GM19099 (cell line): ENCODE measurements at regions not wholly inside any gene's neighbourhood (a gene's known extent, or its start where the extent isn't known, plus 50 kb on each side); places are given as distances from the start of the nearest gene placed in this dataset.

Source experiments
- POLR2A ChIP-seq: IDR thresholded peaks from 3 replicates; pipeline ENCODE4 v1.6.1; 2011; ENCODE audit warnings: low read depth; ENCODE audit not compliant: insufficient read length; ENCODE audit errors: extremely low read depth

- TF ChIP-seq POLR2A, result no peak
Measured at GRCh38 chr5:165083394-165083793, 1578.0 kb downstream of the MAT2B start.

GRCh38 chr5:165086465-165086864, 1581.0 kb downstream of the MAT2B start:
- no peak for TF ChIP-seq POLR2A

DNA sequence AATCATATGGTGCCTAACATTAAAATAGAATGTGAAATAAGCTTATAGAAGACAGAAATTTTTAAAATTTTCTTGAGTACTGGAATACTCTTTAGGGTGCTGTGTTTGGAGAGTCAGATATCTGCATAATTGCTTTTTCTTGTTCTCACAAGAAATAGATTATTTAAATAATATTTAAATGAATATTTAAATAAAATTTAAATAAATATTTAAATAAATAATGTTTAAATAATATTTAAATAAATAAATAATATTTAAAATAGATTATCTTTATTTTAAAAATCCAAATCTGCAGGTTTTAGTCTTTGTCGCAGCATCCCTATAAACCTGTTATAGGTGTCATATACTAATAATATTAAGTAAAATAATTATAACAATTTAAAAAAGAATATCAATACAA, 1589.4 kb downstream of the MAT2B start:
- no peak for TF ChIP-seq POLR2A

GRCh38 chr5:165101709-165102108, 1596.3 kb downstream of the MAT2B start:
- no peak for TF ChIP-seq POLR2A

DNA sequence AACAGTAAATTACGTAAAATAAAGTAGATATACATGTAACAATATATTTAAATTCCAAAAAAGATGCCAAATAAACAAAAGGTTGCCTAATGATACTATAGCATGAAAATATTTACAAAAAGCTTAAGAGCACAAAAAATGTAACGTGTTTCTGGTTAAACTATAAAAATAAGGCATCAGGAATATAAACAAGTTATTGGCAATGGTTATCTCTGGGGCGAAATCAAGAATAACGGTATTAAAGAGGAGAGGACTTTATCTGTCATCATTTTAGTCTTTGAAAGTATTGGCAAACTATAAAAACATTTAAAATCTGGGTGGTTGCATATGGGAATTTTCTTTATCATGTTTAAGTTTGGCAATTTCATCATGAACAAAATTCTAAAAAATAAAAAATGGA, 1599.2 kb downstream of the MAT2B start:
- TF ChIP-seq POLR2A, result no peak

- TF ChIP-seq POLR2A, result no peak
Measured at GRCh38 chr5:165108809-165109208, 1603.4 kb downstream of the MAT2B start.

DNA sequence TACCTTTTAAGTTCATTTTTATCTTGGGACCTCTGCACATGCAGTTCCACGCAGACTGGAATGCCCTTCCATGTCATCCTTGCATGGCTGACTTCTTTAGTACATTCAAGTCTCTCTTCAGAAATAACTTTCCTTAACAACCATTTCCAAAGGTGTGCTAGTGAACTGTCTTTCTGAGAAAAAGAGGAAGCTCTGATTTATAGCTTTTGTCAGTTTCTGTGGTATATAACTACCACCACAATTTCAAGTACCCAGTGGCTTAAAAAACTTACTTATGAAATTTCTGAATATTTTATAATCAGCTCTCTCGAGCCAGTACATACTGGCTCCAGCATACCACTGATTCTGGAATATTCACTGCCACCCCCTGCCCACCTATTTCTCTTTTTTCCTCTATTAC, 1613.8 kb downstream of the MAT2B start:
- no peak for TF ChIP-seq POLR2A

DNA sequence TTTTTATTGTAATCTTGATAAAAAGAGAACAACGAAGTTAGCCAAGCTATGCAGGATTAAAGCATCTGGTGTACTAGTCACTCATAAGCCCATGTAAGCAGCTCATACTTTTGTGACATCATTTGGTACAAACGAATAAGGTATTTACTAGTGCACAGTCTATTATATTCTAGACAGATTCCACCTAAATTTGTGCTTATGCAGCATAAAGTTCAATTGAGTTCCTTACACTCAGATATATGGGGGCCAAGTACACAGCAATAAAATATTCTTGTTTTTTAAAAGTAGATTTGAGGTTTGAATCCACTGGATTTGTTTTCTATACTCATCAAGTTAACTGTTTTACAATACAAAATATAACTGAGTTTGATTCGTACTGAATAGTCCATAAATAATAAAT, 1621.2 kb downstream of the MAT2B start:
- TF ChIP-seq POLR2A, result no peak

DNA sequence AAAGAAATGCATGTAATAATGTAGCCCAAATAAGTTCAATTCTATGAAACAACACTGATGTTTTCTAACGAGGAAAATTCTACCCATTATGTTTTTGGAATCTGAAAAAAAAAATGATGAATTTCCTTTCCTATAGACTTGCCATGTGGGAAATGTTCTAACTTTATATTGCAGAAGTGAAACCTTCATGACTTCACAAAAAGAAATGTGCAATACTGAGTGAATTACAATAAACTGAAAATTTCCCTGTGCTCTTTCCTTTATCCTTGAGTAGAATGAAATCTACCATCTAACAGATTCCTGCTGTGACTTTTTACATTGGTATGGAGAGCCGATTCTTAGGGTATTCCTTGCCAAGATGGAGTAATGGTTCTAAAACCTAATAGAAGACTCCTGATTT, 1622.5 kb downstream of the MAT2B start:
- no peak for TF ChIP-seq POLR2A

DNA sequence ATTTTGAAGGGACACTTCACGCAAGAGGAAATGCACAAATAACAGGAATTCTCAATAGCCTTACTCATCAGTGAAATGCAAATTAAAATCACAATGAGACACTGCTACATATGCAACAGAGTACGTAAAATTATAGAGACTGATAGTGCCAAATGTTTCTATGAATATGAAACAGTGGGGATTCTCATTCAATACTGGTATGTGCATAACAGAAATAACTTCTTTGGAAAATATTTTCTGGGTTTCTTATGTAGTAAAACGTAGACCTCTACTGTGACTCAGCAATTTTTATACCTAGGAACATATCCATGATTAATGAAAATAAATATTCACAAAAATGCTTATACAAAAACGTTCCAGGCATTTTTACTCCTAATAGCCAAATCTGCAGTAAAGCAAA, 1625.2 kb downstream of the MAT2B start:
- TF ChIP-seq POLR2A, result no peak

DNA sequence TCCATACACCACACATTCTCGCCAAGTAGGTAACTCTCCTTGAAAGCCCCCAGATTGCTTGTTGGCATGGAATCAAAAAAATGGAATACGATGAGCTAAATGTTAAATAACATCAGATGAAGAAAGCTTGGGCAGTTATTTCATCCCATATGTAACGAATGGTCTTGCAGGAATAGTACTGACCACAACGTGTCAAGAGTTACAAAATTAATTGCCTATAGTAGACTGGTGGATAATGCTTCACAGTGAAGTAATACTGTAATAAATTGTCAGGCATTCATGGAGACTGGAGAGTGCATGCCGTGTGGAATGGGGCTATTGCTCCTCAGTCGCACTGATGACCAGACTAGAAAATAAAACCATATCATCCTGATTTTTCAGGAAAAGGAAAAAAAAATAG, 1628.7 kb downstream of the MAT2B start:
- TF ChIP-seq POLR2A, result no peak

- no peak for TF ChIP-seq POLR2A
Measured at GRCh38 chr5:165135565-165135964, 1630.1 kb downstream of the MAT2B start.

GRCh38 chr5:165137701-165138100, 1632.3 kb downstream of the MAT2B start:
- no peak for TF ChIP-seq POLR2A

DNA sequence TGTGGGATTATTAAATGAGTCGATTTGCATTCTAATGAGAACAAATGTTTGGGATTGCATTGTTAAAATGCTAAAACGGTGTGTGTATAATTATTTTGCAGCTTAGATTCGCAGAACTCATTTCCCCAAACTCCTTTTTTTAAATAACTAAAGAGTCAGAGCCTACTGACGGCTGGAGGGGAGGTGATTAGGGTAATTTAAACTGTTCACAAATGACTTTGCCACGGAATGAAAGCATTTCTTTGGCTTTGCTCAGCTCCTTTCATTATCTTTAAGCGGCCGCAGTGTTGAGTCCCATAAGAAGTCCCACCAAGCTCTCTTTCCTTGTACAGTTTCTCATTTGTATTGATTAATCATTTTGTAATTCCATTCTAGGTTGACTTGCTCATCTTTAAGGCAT, 1632.8 kb downstream of the MAT2B start:
- TF ChIP-seq POLR2A, result no peak

GRCh38 chr5:165139262-165139661, 1633.8 kb downstream of the MAT2B start:
- no peak for TF ChIP-seq POLR2A

- no peak for TF ChIP-seq POLR2A
Measured at GRCh38 chr5:165139721-165140120, 1634.3 kb downstream of the MAT2B start.

GRCh38 chr5:165143741-165144140, 1638.3 kb downstream of the MAT2B start:
- no peak for TF ChIP-seq POLR2A

DNA sequence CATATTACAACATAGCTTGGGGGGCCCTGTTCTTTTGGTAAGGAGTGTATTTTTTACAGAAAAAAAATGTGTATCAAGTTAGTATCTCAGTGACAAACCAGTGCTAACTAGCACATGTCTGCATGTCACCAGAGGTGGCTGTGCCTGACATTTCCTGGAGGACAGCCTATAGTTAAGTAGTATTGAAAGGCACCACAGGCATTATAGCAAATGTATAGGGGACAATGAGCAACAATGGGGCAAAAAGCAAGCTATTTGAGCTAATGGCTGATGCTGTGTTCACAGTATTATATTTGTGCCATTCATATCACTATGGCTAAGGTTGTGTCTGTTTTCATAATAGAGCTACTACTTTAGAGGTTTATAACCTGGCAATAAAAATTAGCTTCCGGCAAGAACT, 1644.0 kb downstream of the MAT2B start:
- no peak for TF ChIP-seq POLR2A
